ENCODE measurements at regions not wholly inside any gene's neighbourhood (a gene's known extent, or its start where the extent isn't known, plus 50 kb on each side); places are given as distances from the start of the nearest gene placed in this dataset.

DNA sequence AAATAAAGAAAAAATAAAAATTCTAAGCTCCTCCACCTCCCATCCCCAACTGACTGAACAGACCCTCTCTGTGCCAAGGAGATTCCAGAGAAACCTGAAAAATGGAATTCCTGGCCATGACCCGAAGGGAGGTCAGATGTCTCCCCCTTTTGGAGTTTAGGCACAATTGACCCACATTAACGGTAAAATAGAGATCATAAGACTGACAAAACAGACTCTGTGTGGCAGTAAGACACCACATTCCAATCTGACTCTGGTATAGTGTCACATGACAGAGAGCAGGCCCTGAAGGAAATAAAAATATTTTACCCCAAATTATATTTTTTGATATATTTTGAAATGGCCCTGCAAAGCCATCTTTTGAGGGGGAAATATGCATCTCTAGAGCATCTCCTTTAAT lies 115.1 kb upstream of the ZKSCAN2 start:
- Histone ChIP-seq H3K79me1 (ENCODE audit: low read depth in 1 of 2, low read length in 2 of 2) (no peaks in the 10 kb centered on the region), H3K56ac (ENCODE audit: extremely low read depth, insufficient read depth, low read length) (no peak overlapping the region), H3K18ac (ENCODE audit: low read depth, low read length) (no peak overlapping the region), H4K20me1 (ENCODE audit: insufficient read depth, low read length) (no peaks in the 10 kb centered on the region), H4K91ac (ENCODE audit: insufficient read depth, low read depth, low read length) (no peak overlapping the region), H3K14ac (replicated peaks; ENCODE audit: low read depth, low read length) (no peak overlapping the region), H2BK15ac (ENCODE audit: low read depth, low read length) (no peak overlapping the region), H2BK5ac (ENCODE audit: low read depth, low read length, poor library complexity, severe bottlenecking) (no peak overlapping the region), H3K4me3 (ENCODE audit: insufficient read depth, low read depth, low read length) (no peak overlapping the region), H3K27ac (ENCODE audit: insufficient read depth, low read length) (no peak overlapping the region), H3K9me1 (ENCODE audit: insufficient read depth, low read length) (no peaks in the 10 kb centered on the region), H3K9me3 (ENCODE audit: control insufficient read depth, insufficient read depth, low read length) (peaks cover 4% of the 10 kb centered on the region), H2AFZ (replicated peaks; ENCODE audit: low read length, poor library complexity) (no peak overlapping the region), H2BK20ac (ENCODE audit: low read depth, low read length) (no peak overlapping the region), H2AK9ac (replicated peaks; ENCODE audit: low read depth, low read length, poor library complexity) (no peak overlapping the region), H3K4me1 (ENCODE audit: control insufficient read depth, insufficient read depth, low read length) (no peaks in the 10 kb centered on the region), H2BK120ac (ENCODE audit: low read depth, low read length) (no peak overlapping the region), H2AK5ac (ENCODE audit: low read depth, low read length) (no peak overlapping the region), H3K36me3 (ENCODE audit: control insufficient read depth, insufficient read depth, low read length) (no peaks in the 10 kb centered on the region), H4K5ac (ENCODE audit: low read depth, low read length) (no peak overlapping the region), H4K8ac (ENCODE audit: low read depth in 2 of 2, low read length in 2 of 2) (no peak overlapping the region), H3K23ac (ENCODE audit: low read depth, low read length) (no peak overlapping the region), H3K9ac (ENCODE audit: low read depth, low read length) (no peak overlapping the region), H3K4ac (ENCODE audit: low read depth, low read length) (no peak overlapping the region), H3K27me3 (ENCODE audit: control insufficient read depth, insufficient read depth, low read length) (no peaks in the 10 kb centered on the region), H3K4me2 (ENCODE audit: low read depth, low read length) (no peak overlapping the region)
- WGBS, 2 experiments (ENCODE audit: extremely low coverage in 2 of 2, insufficient read length in 1 of 2), result no CpG with 5 or more reads among the region's 2 CpGs
- no TSS peak for BruUV-seq (replicated peaks)
- dilution Hi-C loops (cut with HindIII; ENCODE audit: low sequenced_read_pairs, unreplicated experiment) (no loop called here), in situ Hi-C loops (cut with MboI; ENCODE audit: low sequenced_read_pairs) (no loop called here), intact Hi-C loops (cut with micrococcal nuclease) (no loop called here)
- ChIA-PET POLR2A (ENCODE audit: unreplicated experiment) (no interaction called here), CTCF (no interaction called here)
- no peak for ATAC-seq (ENCODE audit: low read depth)
- no peak for TF ChIP-seq FOS (IDR thresholded peaks at IDR 0.05; ENCODE audit: low read depth, low read length)
- TF ChIP-seq CHD1 (IDR thresholded peaks at IDR 0.05; ENCODE audit: low read depth, low read length), result no peak
- no peak for TF ChIP-seq RAD21 (IDR thresholded peaks at IDR 0.05; ENCODE audit: low read length)
- no peak for TF ChIP-seq CEBPB (IDR thresholded peaks at IDR 0.05; ENCODE audit: low read depth, low read length)
- TF ChIP-seq, protein P1, sequence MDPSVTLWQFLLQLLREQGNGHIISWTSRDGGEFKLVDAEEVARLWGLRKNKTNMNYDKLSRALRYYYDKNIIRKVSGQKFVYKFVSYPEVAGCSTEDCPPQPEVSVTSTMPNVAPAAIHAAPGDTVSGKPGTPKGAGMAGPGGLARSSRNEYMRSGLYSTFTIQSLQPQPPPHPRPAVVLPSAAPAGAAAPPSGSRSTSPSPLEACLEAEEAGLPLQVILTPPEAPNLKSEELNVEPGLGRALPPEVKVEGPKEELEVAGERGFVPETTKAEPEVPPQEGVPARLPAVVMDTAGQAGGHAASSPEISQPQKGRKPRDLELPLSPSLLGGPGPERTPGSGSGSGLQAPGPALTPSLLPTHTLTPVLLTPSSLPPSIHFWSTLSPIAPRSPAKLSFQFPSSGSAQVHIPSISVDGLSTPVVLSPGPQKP (IDR thresholded peaks at IDR 0.05; ENCODE audit: borderline replicate concordance, low read depth, low read length), result no peak
- TF ChIP-seq, protein P2, sequence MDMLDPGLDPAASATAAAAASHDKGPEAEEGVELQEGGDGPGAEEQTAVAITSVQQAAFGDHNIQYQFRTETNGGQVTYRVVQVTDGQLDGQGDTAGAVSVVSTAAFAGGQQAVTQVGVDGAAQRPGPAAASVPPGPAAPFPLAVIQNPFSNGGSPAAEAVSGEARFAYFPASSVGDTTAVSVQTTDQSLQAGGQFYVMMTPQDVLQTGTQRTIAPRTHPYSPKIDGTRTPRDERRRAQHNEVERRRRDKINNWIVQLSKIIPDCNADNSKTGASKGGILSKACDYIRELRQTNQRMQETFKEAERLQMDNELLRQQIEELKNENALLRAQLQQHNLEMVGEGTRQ (IDR thresholded peaks at IDR 0.05; ENCODE audit: low read depth, low read length), result no peak
- no peak for TF ChIP-seq BHLHE40 (IDR thresholded peaks at IDR 0.05; ENCODE audit: low read depth, low read length)
- TF ChIP-seq MXI1 (IDR thresholded peaks at IDR 0.05; ENCODE audit: borderline replicate concordance, low read depth, low read length), result no peak
- no peak for TF ChIP-seq MAFK (IDR thresholded peaks at IDR 0.05; ENCODE audit: low read depth, low read length)
- TF ChIP-seq SMC3 (IDR thresholded peaks at IDR 0.05; ENCODE audit: low read depth, low read length), result no peak
- no peak for TF ChIP-seq POLR2A (IDR thresholded peaks at IDR 0.05; ENCODE audit: low read depth, low read length)
- TF ChIP-seq, protein P3, sequence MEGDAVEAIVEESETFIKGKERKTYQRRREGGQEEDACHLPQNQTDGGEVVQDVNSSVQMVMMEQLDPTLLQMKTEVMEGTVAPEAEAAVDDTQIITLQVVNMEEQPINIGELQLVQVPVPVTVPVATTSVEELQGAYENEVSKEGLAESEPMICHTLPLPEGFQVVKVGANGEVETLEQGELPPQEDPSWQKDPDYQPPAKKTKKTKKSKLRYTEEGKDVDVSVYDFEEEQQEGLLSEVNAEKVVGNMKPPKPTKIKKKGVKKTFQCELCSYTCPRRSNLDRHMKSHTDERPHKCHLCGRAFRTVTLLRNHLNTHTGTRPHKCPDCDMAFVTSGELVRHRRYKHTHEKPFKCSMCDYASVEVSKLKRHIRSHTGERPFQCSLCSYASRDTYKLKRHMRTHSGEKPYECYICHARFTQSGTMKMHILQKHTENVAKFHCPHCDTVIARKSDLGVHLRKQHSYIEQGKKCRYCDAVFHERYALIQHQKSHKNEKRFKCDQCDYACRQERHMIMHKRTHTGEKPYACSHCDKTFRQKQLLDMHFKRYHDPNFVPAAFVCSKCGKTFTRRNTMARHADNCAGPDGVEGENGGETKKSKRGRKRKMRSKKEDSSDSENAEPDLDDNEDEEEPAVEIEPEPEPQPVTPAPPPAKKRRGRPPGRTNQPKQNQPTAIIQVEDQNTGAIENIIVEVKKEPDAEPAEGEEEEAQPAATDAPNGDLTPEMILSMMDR (conservative IDR thresholded peaks at IDR 0.05; ENCODE audit: low read depth, low read length), result no peak
- no peak for TF ChIP-seq RFX5 (IDR thresholded peaks at IDR 0.05; ENCODE audit: low read depth, low read length)
- TF ChIP-seq NFE2L2 (IDR thresholded peaks at IDR 0.05; ENCODE audit: low read depth, low read length), result no peak
- no peak for TF ChIP-seq RCOR1 (IDR thresholded peaks at IDR 0.05; ENCODE audit: insufficient replicate concordance, low read length)
- TF ChIP-seq MAZ (IDR thresholded peaks at IDR 0.05; ENCODE audit: borderline replicate concordance, low read depth, low read length), result no peak
- DNase-seq, result no peak
